ENCODE measurements at regions not wholly inside any gene's neighbourhood (a gene's known extent, or its start where the extent isn't known, plus 50 kb on each side); places are given as distances from the start of the nearest gene placed in this dataset.

- no peak overlapping the region for H3K4me2 ChIP-seq (ENCODE audit: low read depth, low read length, poor library complexity, severe bottlenecking)
- no peaks in the 10 kb centered on the region for H3K79me2 ChIP-seq (ENCODE audit: insufficient read depth, low read length)
- H2AFZ ChIP-seq (ENCODE audit: low read depth, low read length, severe bottlenecking) = no peak overlapping the region
- no peaks in the 10 kb centered on the region for H3K9me3 ChIP-seq (ENCODE audit: insufficient read depth, low read length)
- H3K9me2 ChIP-seq (replicated peaks; ENCODE audit: insufficient read depth, low read length) = no peaks in the 10 kb centered on the region
- H3K9ac ChIP-seq (ENCODE audit: low read length) = no peak overlapping the region
- TF ChIP-seq CTCF (IDR thresholded peaks at IDR 0.05; ENCODE audit: insufficient read depth, low read length, poor library complexity, severe bottlenecking) = no peak
- TF ChIP-seq EZH2phosphoT487 (conservative IDR thresholded peaks at IDR 0.05; ENCODE audit: low read length) = no peak
- no peaks in the 10 kb centered on the region for H4K20me1 ChIP-seq (ENCODE audit: low read depth, low read length)
- H3K4me3 ChIP-seq (ENCODE audit: insufficient read depth, low read length, poor library complexity, severe bottlenecking) = no peak overlapping the region
- no peak overlapping the region for H3K27ac ChIP-seq (ENCODE audit: low read depth, low read length)
- H3K27me3 ChIP-seq (ENCODE audit: low read length) = no peaks in the 10 kb centered on the region
- no peaks in the 10 kb centered on the region for H3F3A ChIP-seq (ENCODE audit: insufficient read depth)
- H3K36me3 ChIP-seq (ENCODE audit: low read length) = no peaks in the 10 kb centered on the region
Measured at GRCh38 chr5:164204338-164204946, 699.0 kb downstream of the MAT2B start.

GRCh38 chr5:164206196-164206595 is 700.8 kb downstream of the MAT2B start:
- Histone ChIP-seq H3K9me3 (ENCODE audit: insufficient read depth, low read length) (no peaks in the 10 kb centered on the region), H3F3A (ENCODE audit: insufficient read depth) (no peaks in the 10 kb centered on the region), H3K36me3 (ENCODE audit: low read length) (no peaks in the 10 kb centered on the region), H3K4me2 (ENCODE audit: low read depth, low read length, poor library complexity, severe bottlenecking) (no peak overlapping the region), H3K9ac (ENCODE audit: low read length) (no peak overlapping the region), H2AFZ (ENCODE audit: low read depth, low read length, severe bottlenecking) (no peak overlapping the region), H3K4me3 (ENCODE audit: insufficient read depth, low read length, poor library complexity, severe bottlenecking) (no peak overlapping the region), H3K9me2 (replicated peaks; ENCODE audit: insufficient read depth, low read length) (no peaks in the 10 kb centered on the region), H3K27me3 (ENCODE audit: low read length) (no peaks in the 10 kb centered on the region), H3K79me2 (ENCODE audit: insufficient read depth, low read length) (no peaks in the 10 kb centered on the region), H4K20me1 (ENCODE audit: low read depth, low read length) (no peaks in the 10 kb centered on the region), H3K27ac (ENCODE audit: low read depth, low read length) (no peak overlapping the region)
- no peak for TF ChIP-seq CTCF (IDR thresholded peaks at IDR 0.05; ENCODE audit: insufficient read depth, low read length, poor library complexity, severe bottlenecking)
- TF ChIP-seq EZH2phosphoT487 (conservative IDR thresholded peaks at IDR 0.05; ENCODE audit: low read length) = no peak

- no peak overlapping the region for H3K4me3 ChIP-seq (ENCODE audit: insufficient read depth, low read length, poor library complexity, severe bottlenecking)
- H3K9ac ChIP-seq (ENCODE audit: low read length) = no peak overlapping the region
- no peak overlapping the region for H3K4me2 ChIP-seq (ENCODE audit: low read depth, low read length, poor library complexity, severe bottlenecking)
- no peaks in the 10 kb centered on the region for H4K20me1 ChIP-seq (ENCODE audit: low read depth, low read length)
- no peaks in the 10 kb centered on the region for H3K9me2 ChIP-seq (replicated peaks; ENCODE audit: insufficient read depth, low read length)
- no peak overlapping the region for H3K27ac ChIP-seq (ENCODE audit: low read depth, low read length)
- H3K9me3 ChIP-seq (ENCODE audit: insufficient read depth, low read length) = no peaks in the 10 kb centered on the region
- TF ChIP-seq EZH2phosphoT487 (conservative IDR thresholded peaks at IDR 0.05; ENCODE audit: low read length) (no peak), CTCF (IDR thresholded peaks at IDR 0.05; ENCODE audit: insufficient read depth, low read length, poor library complexity, severe bottlenecking) (no peak)
- no peak overlapping the region for H2AFZ ChIP-seq (ENCODE audit: low read depth, low read length, severe bottlenecking)
- H3F3A ChIP-seq (ENCODE audit: insufficient read depth) = no peaks in the 10 kb centered on the region
- no peaks in the 10 kb centered on the region for H3K79me2 ChIP-seq (ENCODE audit: insufficient read depth, low read length)
- no peaks in the 10 kb centered on the region for H3K36me3 ChIP-seq (ENCODE audit: low read length)
- no peaks in the 10 kb centered on the region for H3K27me3 ChIP-seq (ENCODE audit: low read length)
Measured at GRCh38 chr5:164207646-164208045, 702.2 kb downstream of the MAT2B start.

All from SU-DHL-6 (cell line).